ENCODE measurements at regions not wholly inside any gene's neighbourhood (a gene's known extent, or its start where the extent isn't known, plus 50 kb on each side); places are given as distances from the start of the nearest gene placed in this dataset.

DNA sequence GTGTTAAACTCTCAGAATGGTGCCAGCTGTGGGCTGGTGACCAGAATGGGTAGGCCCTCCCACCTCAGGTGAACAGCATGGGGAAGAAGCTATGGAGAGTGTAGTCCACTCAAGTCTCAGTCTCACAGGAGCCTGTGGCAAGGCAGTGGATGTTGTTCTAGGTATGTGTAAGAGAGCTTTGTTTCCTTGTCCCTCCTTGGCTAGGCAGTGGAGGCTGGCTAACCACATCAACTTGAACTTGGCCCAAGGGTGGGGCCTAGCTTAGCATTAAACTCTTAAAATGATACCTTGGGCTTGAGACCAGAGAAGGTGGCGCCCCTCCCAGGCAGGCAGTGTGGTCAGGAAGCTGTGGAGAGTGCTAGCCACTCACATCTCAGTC, 53.2 kb upstream of the SLC4A10 start:
- no peak for TF ChIP-seq POLR2AphosphoS5 (IDR thresholded peaks at IDR 0.05; ENCODE audit: low read depth, low read length)
- TF ChIP-seq, protein P1, sequence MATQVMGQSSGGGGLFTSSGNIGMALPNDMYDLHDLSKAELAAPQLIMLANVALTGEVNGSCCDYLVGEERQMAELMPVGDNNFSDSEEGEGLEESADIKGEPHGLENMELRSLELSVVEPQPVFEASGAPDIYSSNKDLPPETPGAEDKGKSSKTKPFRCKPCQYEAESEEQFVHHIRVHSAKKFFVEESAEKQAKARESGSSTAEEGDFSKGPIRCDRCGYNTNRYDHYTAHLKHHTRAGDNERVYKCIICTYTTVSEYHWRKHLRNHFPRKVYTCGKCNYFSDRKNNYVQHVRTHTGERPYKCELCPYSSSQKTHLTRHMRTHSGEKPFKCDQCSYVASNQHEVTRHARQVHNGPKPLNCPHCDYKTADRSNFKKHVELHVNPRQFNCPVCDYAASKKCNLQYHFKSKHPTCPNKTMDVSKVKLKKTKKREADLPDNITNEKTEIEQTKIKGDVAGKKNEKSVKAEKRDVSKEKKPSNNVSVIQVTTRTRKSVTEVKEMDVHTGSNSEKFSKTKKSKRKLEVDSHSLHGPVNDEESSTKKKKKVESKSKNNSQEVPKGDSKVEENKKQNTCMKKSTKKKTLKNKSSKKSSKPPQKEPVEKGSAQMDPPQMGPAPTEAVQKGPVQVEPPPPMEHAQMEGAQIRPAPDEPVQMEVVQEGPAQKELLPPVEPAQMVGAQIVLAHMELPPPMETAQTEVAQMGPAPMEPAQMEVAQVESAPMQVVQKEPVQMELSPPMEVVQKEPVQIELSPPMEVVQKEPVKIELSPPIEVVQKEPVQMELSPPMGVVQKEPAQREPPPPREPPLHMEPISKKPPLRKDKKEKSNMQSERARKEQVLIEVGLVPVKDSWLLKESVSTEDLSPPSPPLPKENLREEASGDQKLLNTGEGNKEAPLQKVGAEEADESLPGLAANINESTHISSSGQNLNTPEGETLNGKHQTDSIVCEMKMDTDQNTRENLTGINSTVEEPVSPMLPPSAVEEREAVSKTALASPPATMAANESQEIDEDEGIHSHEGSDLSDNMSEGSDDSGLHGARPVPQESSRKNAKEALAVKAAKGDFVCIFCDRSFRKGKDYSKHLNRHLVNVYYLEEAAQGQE (IDR thresholded peaks at IDR 0.05; ENCODE audit: insufficient read depth in 1 of 2, low read depth in 2 of 2, low read length in 2 of 2), result no peak
